ENCODE measurements at regions not wholly inside any gene's neighbourhood (a gene's known extent, or its start where the extent isn't known, plus 50 kb on each side); places are given as distances from the start of the nearest gene placed in this dataset.

DNA sequence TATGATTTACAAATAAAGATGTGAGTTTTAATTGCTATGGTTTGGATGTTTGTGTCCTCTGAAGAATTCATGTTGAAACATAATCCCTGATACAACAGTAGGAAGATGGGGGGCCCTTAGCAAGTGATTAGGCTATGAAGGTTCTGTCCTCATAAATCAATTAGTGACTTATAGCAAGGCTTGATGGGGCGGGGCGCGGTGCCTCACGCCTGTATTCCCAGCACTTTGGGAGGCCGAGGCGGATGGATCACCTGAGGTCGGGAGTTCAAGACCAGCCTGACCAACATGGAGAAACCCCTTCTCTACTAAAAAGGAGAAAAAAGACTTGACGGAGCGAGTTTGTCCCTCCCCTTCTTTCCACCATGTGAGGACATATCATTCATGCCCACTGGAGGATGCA is 2486.5 kb upstream of the PCDH20 start:
- no peak for DNase-seq (ENCODE audit: low read depth)
- no peaks in the 10 kb centered on the region for H3K36me3 ChIP-seq (ENCODE audit: control insufficient read depth, insufficient read depth, low read length)
- FAIRE-seq = no peak

DNA sequence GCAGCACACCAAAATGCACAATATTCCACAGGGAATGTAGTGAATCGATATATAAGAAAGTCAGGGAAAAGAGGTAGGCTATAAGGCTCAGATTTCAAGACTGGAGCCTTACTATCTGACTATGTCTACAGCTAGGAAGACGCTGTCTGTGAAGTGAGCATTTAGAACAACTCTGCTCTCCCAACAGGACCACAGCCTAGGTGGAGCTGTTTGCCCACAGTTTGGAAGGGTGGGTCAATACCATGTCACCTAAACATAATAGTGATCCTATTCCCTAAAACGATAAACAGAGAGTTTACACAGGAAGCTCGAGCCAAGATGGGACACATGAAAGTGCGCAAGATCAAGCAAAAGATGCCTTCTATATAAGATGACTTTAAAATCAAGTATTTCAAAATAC is 2486.0 kb upstream of the PCDH20 start:
- no peaks in the 10 kb centered on the region for H3K36me3 ChIP-seq (ENCODE audit: control insufficient read depth, insufficient read depth, low read length)
- DNase-seq (ENCODE audit: low read depth) (no peak), FAIRE-seq (no peak)
- TF ChIP-seq, protein P1, sequence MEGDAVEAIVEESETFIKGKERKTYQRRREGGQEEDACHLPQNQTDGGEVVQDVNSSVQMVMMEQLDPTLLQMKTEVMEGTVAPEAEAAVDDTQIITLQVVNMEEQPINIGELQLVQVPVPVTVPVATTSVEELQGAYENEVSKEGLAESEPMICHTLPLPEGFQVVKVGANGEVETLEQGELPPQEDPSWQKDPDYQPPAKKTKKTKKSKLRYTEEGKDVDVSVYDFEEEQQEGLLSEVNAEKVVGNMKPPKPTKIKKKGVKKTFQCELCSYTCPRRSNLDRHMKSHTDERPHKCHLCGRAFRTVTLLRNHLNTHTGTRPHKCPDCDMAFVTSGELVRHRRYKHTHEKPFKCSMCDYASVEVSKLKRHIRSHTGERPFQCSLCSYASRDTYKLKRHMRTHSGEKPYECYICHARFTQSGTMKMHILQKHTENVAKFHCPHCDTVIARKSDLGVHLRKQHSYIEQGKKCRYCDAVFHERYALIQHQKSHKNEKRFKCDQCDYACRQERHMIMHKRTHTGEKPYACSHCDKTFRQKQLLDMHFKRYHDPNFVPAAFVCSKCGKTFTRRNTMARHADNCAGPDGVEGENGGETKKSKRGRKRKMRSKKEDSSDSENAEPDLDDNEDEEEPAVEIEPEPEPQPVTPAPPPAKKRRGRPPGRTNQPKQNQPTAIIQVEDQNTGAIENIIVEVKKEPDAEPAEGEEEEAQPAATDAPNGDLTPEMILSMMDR (IDR thresholded peaks at IDR 0.05; ENCODE audit: insufficient read depth, low read length, severe bottlenecking) = no peak
- H3K27me3 ChIP-seq (ENCODE audit: control insufficient read depth, insufficient read depth, low read length) = no peaks in the 10 kb centered on the region
- no peak overlapping the region for H3K4me3 ChIP-seq (ENCODE audit: low read depth, low read length)

More for the DNA sequence above, 2486.5 kb upstream of the PCDH20 start:
- H3K4me3 ChIP-seq (ENCODE audit: low read depth, low read length) = no peak overlapping the region
- TF ChIP-seq, protein P1 (IDR thresholded peaks at IDR 0.05; ENCODE audit: insufficient read depth, low read length, severe bottlenecking) = no peak
- no peaks in the 10 kb centered on the region for H3K27me3 ChIP-seq (ENCODE audit: control insufficient read depth, insufficient read depth, low read length)

DNA sequence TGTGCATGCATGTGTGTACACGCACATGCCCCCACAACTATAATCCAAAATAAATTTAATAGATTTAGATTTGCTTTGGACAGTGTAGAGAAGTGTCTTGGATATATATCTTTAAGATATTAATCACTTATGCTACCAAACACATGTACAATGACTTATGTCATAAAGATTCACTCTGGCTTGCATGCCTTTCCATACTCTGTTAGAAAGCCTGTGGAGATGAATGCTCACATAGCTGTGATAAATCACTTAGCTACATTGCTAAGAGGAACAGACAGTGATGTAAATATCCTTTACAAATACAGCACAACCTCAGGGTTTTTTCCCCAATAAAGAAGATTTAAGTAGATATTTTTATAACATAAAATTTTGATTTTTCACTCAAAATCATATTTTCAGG is 2484.8 kb upstream of the PCDH20 start:
- Histone ChIP-seq H3K27me3 (ENCODE audit: control insufficient read depth, insufficient read depth, low read length) (no peaks in the 10 kb centered on the region), H3K4me3 (ENCODE audit: low read depth, low read length) (no peak overlapping the region), H3K36me3 (ENCODE audit: control insufficient read depth, insufficient read depth, low read length) (no peaks in the 10 kb centered on the region)
- DNase-seq (ENCODE audit: low read depth) (no peak), FAIRE-seq (no peak)
- TF ChIP-seq, protein P1 (IDR thresholded peaks at IDR 0.05; ENCODE audit: insufficient read depth, low read length, severe bottlenecking) = no peak

DNA sequence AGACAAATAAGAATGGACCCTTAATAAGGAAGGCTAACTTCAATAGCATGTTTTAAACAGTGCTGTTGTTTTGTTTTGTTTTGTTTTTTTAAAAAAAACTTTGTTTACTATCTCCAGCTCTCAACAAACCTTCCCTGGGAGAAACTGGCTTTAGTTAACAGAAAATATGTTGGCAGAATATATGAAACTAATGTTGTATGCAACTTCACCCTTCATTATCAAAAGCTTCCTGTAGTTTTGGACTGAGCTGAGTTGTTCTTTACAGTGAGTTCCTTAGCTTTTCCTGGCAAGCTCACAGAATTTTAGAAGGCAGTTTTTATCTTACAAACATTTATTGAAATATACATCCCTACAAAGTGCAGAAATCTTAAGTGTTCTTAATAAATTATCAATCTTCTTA is 2480.7 kb upstream of the PCDH20 start:
- H3K36me3 ChIP-seq (ENCODE audit: control insufficient read depth, insufficient read depth, low read length) = no peaks in the 10 kb centered on the region
- no peak for FAIRE-seq
- no peaks in the 10 kb centered on the region for H3K27me3 ChIP-seq (ENCODE audit: control insufficient read depth, insufficient read depth, low read length)
- TF ChIP-seq, protein P1 (IDR thresholded peaks at IDR 0.05; ENCODE audit: insufficient read depth, low read length, severe bottlenecking) = no peak
- H3K4me3 ChIP-seq (ENCODE audit: low read depth, low read length) = no peak overlapping the region
- DNase-seq (ENCODE audit: low read depth) = no peak

DNA sequence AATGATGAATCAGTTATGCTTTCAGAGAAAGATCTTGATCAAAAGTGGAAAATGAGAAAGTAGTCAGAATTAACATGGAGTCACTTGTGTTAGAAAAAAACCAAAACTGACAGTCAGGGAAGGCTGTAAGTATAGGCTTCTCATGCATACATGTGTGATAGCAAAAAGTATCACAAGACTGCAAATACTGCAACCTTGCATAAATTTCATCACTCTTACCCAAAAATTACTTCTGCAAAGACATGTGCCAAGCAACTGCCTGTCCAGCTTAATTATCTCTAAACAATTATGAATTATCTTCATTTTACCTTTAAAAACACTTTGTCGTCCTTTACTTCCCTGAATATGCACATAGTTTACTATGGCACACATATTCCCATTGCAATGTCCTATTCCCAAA is 2466.4 kb upstream of the PCDH20 start:
- TF ChIP-seq, protein P1 (IDR thresholded peaks at IDR 0.05; ENCODE audit: insufficient read depth, low read length, severe bottlenecking) = no peak
- no peaks in the 10 kb centered on the region for H3K27me3 ChIP-seq (ENCODE audit: control insufficient read depth, insufficient read depth, low read length)
- no peaks in the 10 kb centered on the region for H3K36me3 ChIP-seq (ENCODE audit: control insufficient read depth, insufficient read depth, low read length)
- FAIRE-seq (no peak), DNase-seq (ENCODE audit: low read depth) (no peak)
- no peak overlapping the region for H3K4me3 ChIP-seq (ENCODE audit: low read depth, low read length)

DNA sequence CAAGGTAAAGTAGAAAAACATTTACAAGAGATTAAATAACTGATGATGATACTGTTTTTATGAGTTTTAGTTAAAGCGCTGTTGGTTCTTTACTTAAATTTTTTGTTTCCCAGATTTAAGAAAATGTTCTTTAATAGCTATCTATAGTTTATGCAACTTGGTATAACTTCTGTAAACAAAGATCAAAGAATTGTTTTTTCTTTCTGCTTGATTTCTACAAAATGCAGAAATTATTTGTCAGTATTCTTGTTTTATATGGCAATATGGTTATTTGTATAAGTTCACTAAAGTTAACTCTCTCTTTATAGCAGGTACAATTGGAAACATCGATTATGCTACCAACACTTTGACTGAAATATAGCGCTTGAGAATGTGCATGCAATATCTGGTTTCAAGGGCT is 2465.1 kb upstream of the PCDH20 start:
- TF ChIP-seq, protein P1 (IDR thresholded peaks at IDR 0.05; ENCODE audit: insufficient read depth, low read length, severe bottlenecking) = no peak
- no peak for FAIRE-seq
- Histone ChIP-seq H3K27me3 (ENCODE audit: control insufficient read depth, insufficient read depth, low read length) (no peaks in the 10 kb centered on the region), H3K4me3 (ENCODE audit: low read depth, low read length) (no peak overlapping the region), H3K36me3 (ENCODE audit: control insufficient read depth, insufficient read depth, low read length) (no peaks in the 10 kb centered on the region)
- DNase-seq (ENCODE audit: low read depth) = no peak
